Nephron progenitor cell (in vitro differentiated cells): ENCODE measurements at regions not wholly inside any gene's neighbourhood (a gene's known extent, or its start where the extent isn't known, plus 50 kb on each side); places are given as distances from the start of the nearest gene placed in this dataset.

Experiments
- DNase-seq: peaks from one replicate; pipeline ENCODE4 v3.0.0; 2021
- H3K27ac Mint-ChIP-seq: 2 replicates; pipeline ENCODE4 v1.8.0; 2021; ENCODE audit warnings: mild to moderate bottlenecking, moderate library complexity, mixed read lengths
- H3K27me3 Mint-ChIP-seq: 2 replicates; pipeline ENCODE4 v1.8.0; 2021; ENCODE audit warnings: mild to moderate bottlenecking, low read depth, mixed read lengths; ENCODE audit not compliant: poor library complexity
- H3K36me3 Mint-ChIP-seq: 2 replicates; pipeline ENCODE4 v1.8.0; 2021; ENCODE audit warnings: low read depth, mixed read lengths
- H3K4me1 Mint-ChIP-seq: 2 replicates; pipeline ENCODE4 v1.8.0; 2021; ENCODE audit warnings: mixed read lengths
- H3K4me3 Mint-ChIP-seq: 2 replicates; pipeline ENCODE4 v1.8.0; 2021; ENCODE audit warnings: mild to moderate bottlenecking, moderate library complexity, mixed read lengths
- H3K9me3 Mint-ChIP-seq: 2 replicates; pipeline ENCODE4 v1.8.0; 2021; ENCODE audit warnings: mild to moderate bottlenecking, moderate library complexity, mixed read lengths
- CTCF ChIP-seq: fragments of 200-600 bp; sonication (generic); IDR thresholded peaks from 2 replicates; pipeline ENCODE4 v1.5.0; 2021; ENCODE audit warnings: antibody characterized with exemption

DNA sequence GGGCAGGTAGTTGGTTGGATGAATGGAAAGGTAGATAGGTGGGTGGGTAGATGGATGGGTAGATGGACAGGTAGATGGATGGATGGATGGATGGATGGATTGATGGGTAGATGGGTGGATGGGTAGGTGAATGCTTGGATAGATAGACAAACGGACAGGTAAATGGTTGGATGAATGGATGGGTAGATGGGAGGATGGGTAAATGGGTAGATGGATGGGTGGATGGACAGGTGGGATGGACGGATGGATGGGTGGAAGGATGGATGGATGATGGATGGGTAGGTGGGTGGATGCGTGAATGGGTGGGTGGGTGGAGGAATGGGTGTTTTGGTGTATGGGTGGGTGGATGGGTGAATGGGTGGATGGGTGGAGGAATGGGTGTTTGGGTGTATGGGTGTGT lies 50.1 kb upstream of the ASAP2 start:
- Mint-ChIP-seq H3K27ac (no peak overlapping the region), H3K27me3 (peaks cover 18% of the 10 kb centered on the region), H3K4me3 (no peak overlapping the region), H3K4me1 (peaks cover 43% of the 10 kb centered on the region), H3K36me3 (no peaks in the 10 kb centered on the region), H3K9me3 (peaks cover 8% of the 10 kb centered on the region)
- TF ChIP-seq CTCF = no peak
- DNase-seq = no peak

GRCh38 chr2:9154061-9154460 lies 52.6 kb upstream of the ASAP2 start:
- H3K27me3 Mint-ChIP-seq = peaks cover 15% of the 10 kb centered on the region
- no peak for DNase-seq
- H3K27ac Mint-ChIP-seq = no peak overlapping the region
- peaks cover 8% of the 10 kb centered on the region for H3K9me3 Mint-ChIP-seq
- TF ChIP-seq CTCF = no peak
- H3K4me3 Mint-ChIP-seq = no peak overlapping the region
- H3K36me3 Mint-ChIP-seq = no peaks in the 10 kb centered on the region
- H3K4me1 Mint-ChIP-seq = peaks cover 43% of the 10 kb centered on the region

DNA sequence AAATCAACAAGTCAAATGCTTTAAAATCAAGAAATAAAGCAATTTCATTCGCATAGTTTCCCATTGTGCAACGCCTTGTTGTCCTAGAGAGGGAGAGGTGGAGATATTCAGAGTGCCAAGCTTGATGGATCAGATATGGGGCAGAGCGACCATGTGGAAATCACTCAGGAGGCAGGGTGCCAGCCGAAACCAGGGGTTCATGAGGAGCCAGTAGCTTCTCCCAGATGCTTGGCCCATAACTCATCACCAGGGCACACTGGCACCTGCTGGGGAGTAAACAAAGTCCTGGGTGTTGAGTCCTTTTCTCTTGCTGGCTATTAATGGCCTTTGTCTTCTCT lies 53.0 kb upstream of the ASAP2 start:
- H3K4me1 Mint-ChIP-seq = peaks cover 43% of the 10 kb centered on the region
- H3K27ac Mint-ChIP-seq = no peak overlapping the region
- TF ChIP-seq CTCF = no peak
- H3K27me3 Mint-ChIP-seq = peaks cover 15% of the 10 kb centered on the region
- peaks cover 8% of the 10 kb centered on the region for H3K9me3 Mint-ChIP-seq
- no peaks in the 10 kb centered on the region for H3K36me3 Mint-ChIP-seq
- no peak for DNase-seq
- peak overlapping the region; percentile 49 for H3K4me3 Mint-ChIP-seq

DNA sequence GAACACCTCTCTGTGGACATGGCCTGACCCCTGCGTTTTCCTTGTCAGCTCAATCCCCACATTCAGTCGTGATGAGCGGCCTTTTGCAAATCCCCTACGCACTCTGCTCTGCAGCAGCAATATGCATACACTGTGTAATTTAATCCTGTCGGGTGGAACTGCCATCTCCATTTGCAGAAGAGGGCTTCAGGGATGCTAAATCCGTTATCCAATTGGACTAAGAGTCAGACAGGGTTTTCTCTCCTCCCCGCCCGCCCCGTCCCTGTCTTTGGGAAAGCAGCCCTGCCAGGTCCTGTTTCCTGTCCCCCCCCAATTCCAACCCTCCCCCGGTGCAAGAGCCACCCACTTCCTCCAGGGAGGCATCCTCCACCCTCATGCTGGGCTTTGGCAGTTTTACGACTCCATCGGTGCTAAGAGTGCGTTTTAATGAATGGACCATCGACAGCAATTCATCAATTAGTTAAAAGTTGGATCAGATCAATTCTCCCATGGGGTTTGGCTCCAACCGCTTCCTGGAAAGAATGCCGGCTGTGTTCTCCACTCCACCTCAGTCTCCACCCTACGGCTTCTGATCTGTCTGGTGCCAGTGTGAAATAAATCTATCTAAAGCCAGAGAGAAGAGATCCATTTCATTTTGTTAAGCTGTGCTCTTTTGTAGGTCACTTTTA lies 53.5 kb upstream of the ASAP2 start:
- Mint-ChIP-seq H3K9me3 (peaks cover 8% of the 10 kb centered on the region), H3K4me3 (peak overlapping the region; percentile 49), H3K4me1 (peaks cover 43% of the 10 kb centered on the region), H3K27ac (peak overlapping the region; percentile 41), H3K27me3 (peaks cover 15% of the 10 kb centered on the region), H3K36me3 (no peaks in the 10 kb centered on the region)
- TF ChIP-seq CTCF = no peak
- DNase-seq = peak; percentile 35

DNA sequence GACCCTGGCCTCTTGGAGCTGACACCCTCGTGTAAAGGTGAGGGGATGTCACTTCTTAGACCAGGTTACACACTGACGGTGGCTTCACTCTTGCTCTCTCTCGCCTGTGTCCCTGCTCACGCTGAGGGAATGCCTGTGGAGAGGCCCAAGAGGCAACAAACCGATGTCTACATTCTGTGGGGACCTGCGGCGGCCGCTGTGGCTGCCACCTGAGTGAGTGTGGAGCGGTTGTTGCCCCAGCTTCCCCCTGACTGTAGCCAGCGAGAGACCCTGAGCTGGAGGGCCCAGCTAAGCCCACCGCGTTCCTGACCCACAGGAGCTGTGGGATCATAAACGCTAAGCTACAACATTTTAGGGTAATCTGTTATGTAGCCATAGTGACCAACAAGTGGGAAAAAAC lies 55.7 kb upstream of the ASAP2 start:
- no peak for DNase-seq
- Mint-ChIP-seq H3K4me1 (peaks cover 43% of the 10 kb centered on the region), H3K27ac (no peak overlapping the region), H3K9me3 (peaks cover 8% of the 10 kb centered on the region), H3K4me3 (no peak overlapping the region), H3K27me3 (peaks cover 14% of the 10 kb centered on the region), H3K36me3 (no peaks in the 10 kb centered on the region)
- no peak for TF ChIP-seq CTCF

GRCh38 chr2:9150568-9150900 lies 56.1 kb upstream of the ASAP2 start:
- peaks cover 8% of the 10 kb centered on the region for H3K9me3 Mint-ChIP-seq
- H3K4me3 Mint-ChIP-seq = no peak overlapping the region
- H3K27me3 Mint-ChIP-seq = peaks cover 15% of the 10 kb centered on the region
- DNase-seq = no peak
- H3K4me1 Mint-ChIP-seq = peaks cover 43% of the 10 kb centered on the region
- no peak overlapping the region for H3K27ac Mint-ChIP-seq
- no peak for TF ChIP-seq CTCF
- no peaks in the 10 kb centered on the region for H3K36me3 Mint-ChIP-seq
